Smooth muscle cell (in vitro differentiated cells): ENCODE measurements at regions not wholly inside any gene's neighbourhood (a gene's known extent, or its start where the extent isn't known, plus 50 kb on each side); places are given as distances from the start of the nearest gene placed in this dataset.
A peak's percentile ranks its signal among the peaks of the same experiment; 100 is the strongest.

Source experiments
- DNase-seq: peaks from one replicate; lab custom pipeline; 2025; ENCODE audit not compliant: unreplicated experiment; lab: John Stamatoyannopoulos, UW
- H2AFZ ChIP-seq: fragments of 200-600 bp; sonication (generic); 2 replicates; pipeline ENCODE4 v1.6.0; 2016; ENCODE audit warnings: antibody characterized with exemption, low read depth, mild to moderate bottlenecking
- H3F3A ChIP-seq: fragments of 200-600 bp; sonication (generic); 2 replicates; pipeline ENCODE4 v1.6.0; 2017; ENCODE audit warnings: antibody characterized with exemption, low read depth
- H3K27ac ChIP-seq: fragments of 200-600 bp; sonication (generic); 2 replicates; pipeline ENCODE4 v1.5.1; 2016; ENCODE audit warnings: low read depth, mild to moderate bottlenecking
- H3K27me3 ChIP-seq: fragments of 200-600 bp; sonication (generic); 2 replicates; pipeline ENCODE4 v1.6.1; 2016; ENCODE audit warnings: low read depth, mild to moderate bottlenecking
- H3K36me3 ChIP-seq: fragments of 200-600 bp; sonication (generic); 2 replicates; pipeline ENCODE4 v1.5.1; 2016; ENCODE audit warnings: low read depth
- H3K4me1 ChIP-seq: fragments of 200-600 bp; sonication (generic); 2 replicates; pipeline ENCODE4 v1.5.1; 2016; ENCODE audit warnings: low read depth
- H3K4me2 ChIP-seq: fragments of 200-600 bp; sonication (generic); 2 replicates; pipeline ENCODE4 v1.6.0; 2016; ENCODE audit warnings: mild to moderate bottlenecking
- H3K4me3 ChIP-seq: fragments of 200-600 bp; sonication (generic); 2 replicates; pipeline ENCODE4 v1.5.1; 2016; ENCODE audit warnings: mild to moderate bottlenecking
- H3K79me2 ChIP-seq: fragments of 200-600 bp; sonication (generic); 2 replicates; pipeline ENCODE4 v1.6.0; 2016; ENCODE audit warnings: low read depth, mild to moderate bottlenecking
- H3K9ac ChIP-seq: fragments of 200-600 bp; sonication (generic); 2 replicates; pipeline ENCODE4 v1.6.0; 2016; ENCODE audit warnings: low read depth
- H3K9me3 ChIP-seq: fragments of 200-600 bp; sonication (generic); replicated peaks from 2 replicates; pipeline ENCODE4 v1.5.1; 2016; ENCODE audit warnings: low read depth
- H4K20me1 ChIP-seq: fragments of 200-600 bp; sonication (generic); 2 replicates; pipeline ENCODE4 v1.6.0; 2016; ENCODE audit warnings: low read depth
- WGBS: methylation state at CpG from one replicate; pipeline ENCODE4 v1.1.7; 2016; ENCODE audit warnings: low lambda C conversion rate; 5-methylcytosine and 5-hydroxymethylcytosine counted together
- TF ChIP-seq, protein P1 (sequence below): fragments of 200-600 bp; sonication (generic); IDR thresholded peaks from 2 replicates; pipeline ENCODE4 v1.5.1; 2017; ENCODE audit warnings: borderline replicate concordance, mild to moderate bottlenecking, antibody characterized with exemption; ENCODE audit not compliant: insufficient read depth, poor library complexity, severe bottlenecking

DNA sequence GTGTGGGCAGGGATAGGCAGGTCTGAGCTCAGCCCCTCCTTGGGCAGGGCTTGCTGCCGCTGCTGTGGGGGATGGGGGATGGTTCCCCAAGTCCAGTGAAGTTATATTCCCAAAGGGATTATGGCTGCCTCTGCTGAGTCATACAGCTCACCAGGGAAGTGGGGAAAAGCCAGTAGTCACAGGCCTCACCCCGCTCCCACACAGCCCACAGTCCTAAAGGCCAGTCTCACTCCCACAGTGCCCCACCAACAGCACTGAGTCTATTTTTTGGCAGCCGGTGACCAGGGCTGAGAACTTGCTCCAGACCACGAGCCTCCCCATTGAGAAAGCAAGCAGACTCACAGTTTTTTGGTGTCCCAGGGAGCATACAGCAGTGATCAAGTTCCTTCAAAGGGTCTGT is 173.3 kb downstream of the OSR1 start:
- TF ChIP-seq, protein P1, sequence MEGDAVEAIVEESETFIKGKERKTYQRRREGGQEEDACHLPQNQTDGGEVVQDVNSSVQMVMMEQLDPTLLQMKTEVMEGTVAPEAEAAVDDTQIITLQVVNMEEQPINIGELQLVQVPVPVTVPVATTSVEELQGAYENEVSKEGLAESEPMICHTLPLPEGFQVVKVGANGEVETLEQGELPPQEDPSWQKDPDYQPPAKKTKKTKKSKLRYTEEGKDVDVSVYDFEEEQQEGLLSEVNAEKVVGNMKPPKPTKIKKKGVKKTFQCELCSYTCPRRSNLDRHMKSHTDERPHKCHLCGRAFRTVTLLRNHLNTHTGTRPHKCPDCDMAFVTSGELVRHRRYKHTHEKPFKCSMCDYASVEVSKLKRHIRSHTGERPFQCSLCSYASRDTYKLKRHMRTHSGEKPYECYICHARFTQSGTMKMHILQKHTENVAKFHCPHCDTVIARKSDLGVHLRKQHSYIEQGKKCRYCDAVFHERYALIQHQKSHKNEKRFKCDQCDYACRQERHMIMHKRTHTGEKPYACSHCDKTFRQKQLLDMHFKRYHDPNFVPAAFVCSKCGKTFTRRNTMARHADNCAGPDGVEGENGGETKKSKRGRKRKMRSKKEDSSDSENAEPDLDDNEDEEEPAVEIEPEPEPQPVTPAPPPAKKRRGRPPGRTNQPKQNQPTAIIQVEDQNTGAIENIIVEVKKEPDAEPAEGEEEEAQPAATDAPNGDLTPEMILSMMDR, result no peak
- Histone ChIP-seq H3K9ac (no peak overlapping the region), H2AFZ (no peak overlapping the region), H3K9me3 (no peaks in the 10 kb centered on the region), H3K79me2 (no peaks in the 10 kb centered on the region), H3K4me3 (no peak overlapping the region), H3K27ac (peak overlapping the region; percentile 62), H3F3A (peaks cover 8% of the 10 kb centered on the region), H3K27me3 (no peaks in the 10 kb centered on the region), H4K20me1 (no peaks in the 10 kb centered on the region), H3K4me2 (no peak overlapping the region), H3K36me3 (no peaks in the 10 kb centered on the region), H3K4me1 (peaks cover 8% of the 10 kb centered on the region)
- DNase-seq, result no peak
- 65% methylated on average over 4 of the region's 4 CpGs for WGBS

DNA sequence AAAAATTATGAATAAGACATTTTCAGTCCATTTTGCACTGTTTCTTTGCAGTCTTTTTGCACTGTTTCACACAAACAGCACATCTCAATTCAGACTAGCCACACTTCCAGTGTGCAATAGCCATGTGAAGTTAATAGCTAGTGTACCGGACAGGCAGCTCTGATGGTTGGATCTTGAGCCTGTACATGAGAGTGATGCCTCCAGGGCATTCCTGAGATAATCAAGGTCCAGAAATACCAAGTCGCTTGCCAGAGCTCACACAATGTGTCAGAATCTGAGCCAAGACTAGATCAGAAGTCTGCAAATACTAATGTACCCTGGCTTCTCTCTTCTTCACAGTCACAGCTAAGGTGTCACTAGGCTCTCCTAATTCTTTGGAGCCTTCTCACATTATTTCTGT is 180.2 kb downstream of the OSR1 start:
- Histone ChIP-seq H3K79me2 (no peaks in the 10 kb centered on the region), H3K4me1 (no peaks in the 10 kb centered on the region), H3K27me3 (no peaks in the 10 kb centered on the region), H3F3A (peaks cover 5% of the 10 kb centered on the region), H3K4me2 (no peak overlapping the region), H3K9ac (no peak overlapping the region), H4K20me1 (no peaks in the 10 kb centered on the region), H3K4me3 (no peak overlapping the region), H3K36me3 (no peaks in the 10 kb centered on the region), H3K27ac (no peak overlapping the region), H2AFZ (no peak overlapping the region), H3K9me3 (no peaks in the 10 kb centered on the region)
- no peak for DNase-seq
- TF ChIP-seq, protein P1, result no peak
- 51% methylated on average over 2 of the region's 2 CpGs for WGBS

- no peaks in the 10 kb centered on the region for H3K4me1 ChIP-seq
- WGBS, result 60% methylated on average over 4 of the region's 4 CpGs
- H3F3A ChIP-seq, result peaks cover 5% of the 10 kb centered on the region
- TF ChIP-seq, protein P1, result no peak
- H4K20me1 ChIP-seq, result no peaks in the 10 kb centered on the region
- no peak for DNase-seq
- peak overlapping the region; percentile 55 for H3K27ac ChIP-seq
- H3K9ac ChIP-seq, result no peak overlapping the region
- H3K27me3 ChIP-seq, result no peaks in the 10 kb centered on the region
- no peaks in the 10 kb centered on the region for H3K79me2 ChIP-seq
- peak overlapping the region; percentile 19 for H3K4me2 ChIP-seq
- no peak overlapping the region for H3K4me3 ChIP-seq
- H2AFZ ChIP-seq, result no peak overlapping the region
- no peaks in the 10 kb centered on the region for H3K36me3 ChIP-seq
- no peaks in the 10 kb centered on the region for H3K9me3 ChIP-seq
Measured at GRCh38 chr2:19176977-19177376, 181.4 kb downstream of the OSR1 start.

- TF ChIP-seq, protein P1, result no peak
- H3K27ac ChIP-seq, result peak overlapping the region; percentile 55
- no peak overlapping the region for H3K4me3 ChIP-seq
- H3K79me2 ChIP-seq, result no peaks in the 10 kb centered on the region
- H2AFZ ChIP-seq, result no peak overlapping the region
- 45% methylated on average over 3 of the region's 3 CpGs for WGBS
- no peaks in the 10 kb centered on the region for H3K27me3 ChIP-seq
- no peaks in the 10 kb centered on the region for H3K4me1 ChIP-seq
- H3K9ac ChIP-seq, result no peak overlapping the region
- no peak for DNase-seq
- no peaks in the 10 kb centered on the region for H3K9me3 ChIP-seq
- H3F3A ChIP-seq, result peaks cover 5% of the 10 kb centered on the region
- H3K36me3 ChIP-seq, result no peaks in the 10 kb centered on the region
- H4K20me1 ChIP-seq, result no peaks in the 10 kb centered on the region
- H3K4me2 ChIP-seq, result peak overlapping the region; percentile 20
Measured at GRCh38 chr2:19176172-19176852, 182.1 kb downstream of the OSR1 start.
